Coronary artery (tissue), 2 donors: ENCODE measurements at regions not wholly inside any gene's neighbourhood (a gene's known extent, or its start where the extent isn't known, plus 50 kb on each side); places are given as distances from the start of the nearest gene placed in this dataset.

Source experiments
- DNase-seq: peaks from one replicate; pipeline ENCODE4 v3.0.0-alpha.2; 2017; ENCODE audit warnings: low spot score
- H3K27ac ChIP-seq, 2 donors: fragments of 200-600 bp; sonication (generic); one replicate each; pipeline ENCODE4 v1.5.1; 2016 to 2019
- H3K4me3 ChIP-seq: fragments of 200-600 bp; sonication (generic); 2 replicates; pipeline ENCODE4 v1.5.1; 2016; ENCODE audit warnings: mild to moderate bottlenecking, moderate library complexity
- TF ChIP-seq, protein P1 (sequence below): fragments of 200-600 bp; sonication (generic); IDR thresholded peaks from one replicate; pipeline ENCODE4 v1.5.1; 2019; ENCODE audit warnings: antibody characterized with exemption

DNA sequence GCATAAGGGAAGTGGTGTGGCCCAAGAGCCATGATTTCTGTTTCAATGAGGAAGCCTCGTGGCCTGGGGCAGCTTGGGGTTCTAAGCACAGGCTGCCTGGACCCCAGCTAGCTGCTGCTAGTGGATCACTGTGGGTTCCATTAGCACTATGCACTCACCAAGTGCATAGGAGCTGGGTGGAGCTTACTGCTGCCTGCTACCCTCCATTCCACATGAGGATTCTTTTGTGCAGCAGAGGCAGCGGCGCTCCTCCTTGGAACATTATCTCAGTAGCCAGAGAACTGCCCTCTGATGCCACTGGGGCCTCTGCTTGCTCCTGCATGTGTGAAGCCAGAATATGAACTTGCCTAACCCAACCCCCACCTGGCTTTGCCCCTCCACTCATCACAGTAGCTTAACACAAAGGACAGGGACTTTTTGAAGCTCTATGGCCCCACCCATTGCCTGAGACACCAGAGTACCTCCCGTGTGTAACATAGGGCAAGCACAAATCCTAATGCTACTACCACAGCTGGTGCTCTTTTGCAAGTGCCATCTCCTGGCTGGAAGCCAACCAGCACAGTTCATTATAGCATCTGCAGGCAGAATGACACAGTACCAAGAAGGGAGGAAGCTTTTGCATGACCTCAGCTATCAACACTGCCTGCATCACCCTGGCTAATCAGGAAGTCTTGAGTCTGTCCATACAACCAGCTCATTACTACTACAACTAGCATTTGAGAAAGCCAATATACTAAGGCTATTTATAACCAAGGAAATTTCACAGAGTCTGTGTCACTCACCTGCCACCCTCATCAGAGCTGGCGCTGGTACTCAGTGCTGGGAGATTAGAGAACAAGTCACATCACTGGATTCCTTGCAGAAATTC is 297.0 kb upstream of the GULP1 start:
- H3K27ac ChIP-seq: no peak overlapping the region
- TF ChIP-seq, protein P1, sequence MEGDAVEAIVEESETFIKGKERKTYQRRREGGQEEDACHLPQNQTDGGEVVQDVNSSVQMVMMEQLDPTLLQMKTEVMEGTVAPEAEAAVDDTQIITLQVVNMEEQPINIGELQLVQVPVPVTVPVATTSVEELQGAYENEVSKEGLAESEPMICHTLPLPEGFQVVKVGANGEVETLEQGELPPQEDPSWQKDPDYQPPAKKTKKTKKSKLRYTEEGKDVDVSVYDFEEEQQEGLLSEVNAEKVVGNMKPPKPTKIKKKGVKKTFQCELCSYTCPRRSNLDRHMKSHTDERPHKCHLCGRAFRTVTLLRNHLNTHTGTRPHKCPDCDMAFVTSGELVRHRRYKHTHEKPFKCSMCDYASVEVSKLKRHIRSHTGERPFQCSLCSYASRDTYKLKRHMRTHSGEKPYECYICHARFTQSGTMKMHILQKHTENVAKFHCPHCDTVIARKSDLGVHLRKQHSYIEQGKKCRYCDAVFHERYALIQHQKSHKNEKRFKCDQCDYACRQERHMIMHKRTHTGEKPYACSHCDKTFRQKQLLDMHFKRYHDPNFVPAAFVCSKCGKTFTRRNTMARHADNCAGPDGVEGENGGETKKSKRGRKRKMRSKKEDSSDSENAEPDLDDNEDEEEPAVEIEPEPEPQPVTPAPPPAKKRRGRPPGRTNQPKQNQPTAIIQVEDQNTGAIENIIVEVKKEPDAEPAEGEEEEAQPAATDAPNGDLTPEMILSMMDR: no peak
- no peak overlapping the region for H3K4me3 ChIP-seq
- DNase-seq: no peak

DNA sequence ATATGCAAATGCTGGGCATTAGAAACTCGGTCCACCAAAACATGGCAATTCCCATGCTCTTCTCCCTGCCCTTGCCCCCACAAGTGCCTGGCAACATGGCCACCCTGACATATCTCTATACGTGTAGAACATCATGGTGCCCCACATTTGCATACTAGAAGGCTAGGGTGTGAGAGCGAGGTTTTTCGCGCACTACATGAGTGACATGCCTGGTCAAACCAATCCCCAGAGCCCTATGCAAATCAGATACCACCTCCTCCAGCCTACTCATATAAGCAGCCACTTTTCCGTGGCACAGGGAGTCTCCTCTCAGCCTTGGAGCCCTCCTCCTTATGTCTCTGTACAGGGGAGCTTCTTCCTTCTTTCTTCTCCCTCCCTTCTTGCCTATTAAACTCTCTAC is 296.1 kb upstream of the GULP1 start:
- no peak overlapping the region for H3K27ac ChIP-seq
- no peak for DNase-seq
- TF ChIP-seq, protein P1: no peak
- H3K4me3 ChIP-seq: no peak overlapping the region

DNA sequence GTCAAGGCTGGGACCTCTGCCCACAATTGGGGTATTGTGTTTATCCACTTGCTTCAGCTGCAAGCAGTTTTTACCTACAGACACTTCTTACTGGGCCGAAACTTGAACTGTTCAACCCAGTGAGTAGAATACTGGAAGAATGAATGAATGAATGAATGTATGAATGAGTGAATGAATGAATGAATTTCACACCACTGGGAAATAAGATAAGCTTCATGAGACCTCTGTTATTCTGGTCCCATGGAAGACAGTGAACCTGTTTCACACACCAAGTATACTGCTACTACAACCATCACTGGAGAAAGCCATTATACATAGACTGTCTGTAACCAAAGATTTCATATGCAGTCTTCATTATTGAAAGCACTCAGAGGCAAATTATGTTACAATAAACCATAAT is 295.0 kb upstream of the GULP1 start:
- Histone ChIP-seq H3K4me3 (no peak overlapping the region), H3K27ac (no peak overlapping the region)
- TF ChIP-seq, protein P1: no peak
- DNase-seq: no peak

DNA sequence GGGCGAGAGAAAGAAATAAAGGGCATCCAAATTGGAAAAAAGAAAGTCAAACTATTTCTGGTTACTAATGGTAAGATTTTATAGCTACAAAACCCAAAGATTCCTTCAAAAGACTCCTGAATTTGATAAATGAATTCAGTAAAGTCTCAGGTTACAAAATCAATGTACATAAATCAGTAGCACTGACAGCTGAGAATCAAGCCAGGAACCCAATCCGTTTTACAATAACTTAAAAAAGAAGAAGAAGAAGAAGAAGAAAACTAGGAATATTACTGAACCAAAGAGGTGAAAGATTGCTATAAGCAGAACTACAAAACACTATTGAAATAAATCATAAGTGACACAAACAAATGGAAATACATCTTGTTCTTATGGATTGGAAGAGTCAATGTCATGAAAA is 291.5 kb upstream of the GULP1 start:
- no peak overlapping the region for H3K27ac ChIP-seq

DNA sequence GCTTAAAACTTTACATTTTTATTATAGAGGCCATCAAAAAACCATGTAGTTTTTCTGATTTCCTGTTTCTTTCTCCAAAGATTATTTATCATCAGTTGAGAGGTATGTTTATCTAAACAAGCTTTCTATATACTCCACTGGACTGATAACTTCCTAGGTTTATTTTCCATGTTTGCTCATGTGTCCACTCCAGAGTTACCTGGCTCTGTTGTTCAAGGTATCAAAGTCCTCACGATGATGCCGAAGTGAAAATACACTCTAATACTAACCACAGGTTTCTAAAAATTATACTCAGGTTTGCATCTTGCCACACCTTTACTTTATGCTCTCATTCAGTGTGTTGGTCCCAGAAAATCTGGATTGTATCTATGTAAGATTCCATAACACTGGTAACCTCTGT is 287.9 kb upstream of the GULP1 start:
- DNase-seq: no peak
- no peak overlapping the region for H3K27ac ChIP-seq
- no peak overlapping the region for H3K4me3 ChIP-seq
- TF ChIP-seq, protein P1: no peak

More for the DNA sequence above, 291.5 kb upstream of the GULP1 start:
- no peak for DNase-seq
- H3K4me3 ChIP-seq: no peak overlapping the region
- TF ChIP-seq, protein P1: no peak

DNA sequence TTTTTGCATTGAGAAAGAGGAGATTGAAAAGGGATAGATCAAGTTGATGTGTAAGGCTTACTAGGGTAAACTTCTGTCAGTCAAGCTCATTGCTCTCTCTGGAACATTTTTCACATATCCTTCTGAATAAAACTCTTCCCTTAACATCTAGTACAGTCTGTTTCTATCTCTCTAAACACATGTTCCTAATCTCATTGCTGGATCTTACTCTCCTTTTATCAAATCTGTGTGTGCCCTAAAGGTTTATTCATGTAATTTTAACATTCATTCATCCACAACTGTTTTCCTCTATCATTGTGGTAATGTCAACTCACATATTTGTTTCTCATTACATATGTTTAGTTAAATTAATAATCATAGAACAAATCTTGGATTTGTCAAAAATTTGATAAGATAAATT is 277.9 kb upstream of the GULP1 start:
- Histone ChIP-seq H3K4me3 (no peak overlapping the region), H3K27ac (no peak overlapping the region)
- DNase-seq: no peak
- TF ChIP-seq, protein P1: no peak

DNA sequence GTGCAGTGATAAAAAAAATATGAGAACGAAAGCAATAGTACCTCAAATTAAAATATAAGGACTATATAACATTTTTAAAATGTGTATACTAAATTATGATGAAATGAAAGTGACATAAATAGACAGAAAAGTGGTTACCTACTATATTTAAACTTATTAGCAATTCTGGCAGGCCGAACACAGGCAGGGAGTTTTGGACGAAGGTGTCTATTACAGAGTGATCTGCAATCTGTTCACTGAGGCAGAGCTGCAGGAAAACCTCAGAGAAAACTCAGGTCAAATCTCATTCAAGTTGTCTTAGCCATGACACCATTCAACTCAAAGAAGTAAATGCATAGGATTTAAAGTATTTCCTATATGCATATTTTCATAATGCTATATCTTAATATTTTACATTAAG is 274.8 kb upstream of the GULP1 start:
- no peak overlapping the region for H3K27ac ChIP-seq
- no peak for DNase-seq
- H3K4me3 ChIP-seq: no peak overlapping the region
- TF ChIP-seq, protein P1: no peak
